Body of pancreas (tissue), 4 donors: ENCODE measurements at regions not wholly inside any gene's neighbourhood (a gene's known extent, or its start where the extent isn't known, plus 50 kb on each side); places are given as distances from the start of the nearest gene placed in this dataset.

Experiments
- CTCF ChIP-seq, 7 experiments: fragments of 450-650 bp in 4 of 7; fragments of 200-600 bp in 3 of 7; sonication (generic) in 3 of 7; IDR thresholded peaks; one replicate each; pipeline ENCODE4 v1.5.1; 2016 to 2019; ENCODE audit warnings: antibody characterized with exemption in 7 of 7
- POLR2A ChIP-seq, 3 donors: fragments of 450-650 bp; IDR thresholded peaks; one replicate each; pipeline ENCODE4 v1.6.1; 2016; ENCODE audit warnings: antibody characterized with exemption in 3 of 3, mild to moderate bottlenecking in 2 of 3

GRCh38 chr6:16901306-16901705 is 140.0 kb upstream of the ATXN1 start:
- TF ChIP-seq CTCF (IDR thresholded peaks at IDR 0.05) (no peak), POLR2A (IDR thresholded peaks at IDR 0.05) (no peak)
